ENCODE measurements at regions not wholly inside any gene's neighbourhood (a gene's known extent, or its start where the extent isn't known, plus 50 kb on each side); places are given as distances from the start of the nearest gene placed in this dataset.

- intact Hi-C loops (cut with micrococcal nuclease): loop anchor here (2.0 kb wide), 1 partner anchor 567 kb away; no protein-coding TSS in a partner anchor
Observed at GRCh38 chr11:19565639-19566038, 147.0 kb upstream of the NAV2 start.

More at GRCh38 chr11:19565639-19566038, 147.0 kb upstream of the NAV2 start:
- TF ChIP-seq NFE2L2 (IDR thresholded peaks at IDR 0.05; ENCODE audit: low read depth, low read length) (no peak), RFX5 (IDR thresholded peaks at IDR 0.05; ENCODE audit: low read depth, low read length) (no peak), USF2 (IDR thresholded peaks at IDR 0.05; ENCODE audit: low read depth, low read length) (no peak), POLR2A (IDR thresholded peaks at IDR 0.05; ENCODE audit: low read depth, low read length) (no peak), ELK1 (IDR thresholded peaks at IDR 0.05; ENCODE audit: borderline replicate concordance, low read depth, low read length) (no peak), MAFK (IDR thresholded peaks at IDR 0.05; ENCODE audit: low read depth, low read length) (no peak), SMC3 (IDR thresholded peaks at IDR 0.05; ENCODE audit: low read depth, low read length) (no peak), RAD21 (IDR thresholded peaks at IDR 0.05; ENCODE audit: low read length) (no peak), BHLHE40 (IDR thresholded peaks at IDR 0.05; ENCODE audit: low read depth, low read length) (no peak), CTCF (conservative IDR thresholded peaks at IDR 0.05; ENCODE audit: low read depth, low read length) (no peak), MXI1 (IDR thresholded peaks at IDR 0.05; ENCODE audit: borderline replicate concordance, low read depth, low read length) (no peak), CEBPB (IDR thresholded peaks at IDR 0.05; ENCODE audit: low read depth, low read length) (no peak), FOS (IDR thresholded peaks at IDR 0.05; ENCODE audit: low read depth, low read length) (no peak), RCOR1 (IDR thresholded peaks at IDR 0.05; ENCODE audit: insufficient replicate concordance, low read length) (no peak), CHD1 (IDR thresholded peaks at IDR 0.05; ENCODE audit: low read depth, low read length) (no peak), MAZ (IDR thresholded peaks at IDR 0.05; ENCODE audit: borderline replicate concordance, low read depth, low read length) (no peak)
- H3K4me1 ChIP-seq (ENCODE audit: control insufficient read depth, insufficient read depth, low read length): no peaks in the 10 kb centered on the region; the same call in 1 of the 2 replicates
- H3K23ac ChIP-seq (ENCODE audit: low read depth, low read length): no peak overlapping the region
- no TSS peak for BruUV-seq (replicated peaks)
- in situ Hi-C loops (cut with MboI; ENCODE audit: low sequenced_read_pairs): loop anchor here (5.0 kb wide), 3 partner anchors 172 to 567 kb away; no protein-coding TSS in a partner anchor
- H4K20me1 ChIP-seq (ENCODE audit: insufficient read depth, low read length): no peaks in the 10 kb centered on the region
- H3K4me2 ChIP-seq (ENCODE audit: low read depth, low read length): no peak overlapping the region
- ChIA-PET POLR2A (ENCODE audit: unreplicated experiment) (no interaction called here), CTCF (interaction anchor here (1.3 to 3.0 kb wide), 2 partner anchors 168 to 170 kb away, joined by 4 to 15 read pairs; no protein-coding TSS in a partner anchor)
- H2BK20ac ChIP-seq (ENCODE audit: low read depth, low read length): no peak overlapping the region
- H2AK9ac ChIP-seq (replicated peaks; ENCODE audit: low read depth, low read length, poor library complexity): no peak overlapping the region
- H3K14ac ChIP-seq (replicated peaks; ENCODE audit: low read depth, low read length): no peak overlapping the region
- no peak overlapping the region for H2BK5ac ChIP-seq (ENCODE audit: low read depth, low read length, poor library complexity, severe bottlenecking)
- no peak overlapping the region for H2BK15ac ChIP-seq (ENCODE audit: low read depth, low read length)
- no peaks in the 10 kb centered on the region for H3K36me3 ChIP-seq (ENCODE audit: control insufficient read depth, insufficient read depth, low read length)
- H3K9me3 ChIP-seq (ENCODE audit: control insufficient read depth, insufficient read depth, low read length): no peaks in the 10 kb centered on the region; the same call in 1 of the 2 replicates
- H3K4ac ChIP-seq (ENCODE audit: low read depth, low read length): no peak overlapping the region
- no peak for ATAC-seq (ENCODE audit: low read depth)
- WGBS, 2 experiments (ENCODE audit: extremely low coverage in 2 of 2, insufficient read length in 1 of 2): 88% methylated on average over 4 of the region's 7 CpGs; no CpG with 5 or more reads in 1 of the 2 experiments
- DNase-seq: no peak
- no peak overlapping the region for H3K27ac ChIP-seq (ENCODE audit: insufficient read depth, low read length)
- no peak overlapping the region for H2AK5ac ChIP-seq (ENCODE audit: low read depth, low read length)
- no peak overlapping the region for H3K4me3 ChIP-seq (ENCODE audit: insufficient read depth, low read depth, low read length)
- no peak overlapping the region for H3K9ac ChIP-seq (ENCODE audit: low read depth, low read length)
- peaks cover 6% of the 10 kb centered on the region for H3K27me3 ChIP-seq (ENCODE audit: control insufficient read depth, insufficient read depth, low read length)
- H3K56ac ChIP-seq (ENCODE audit: extremely low read depth, insufficient read depth, low read length): no peak overlapping the region
- H2BK120ac ChIP-seq (ENCODE audit: low read depth, low read length): no peak overlapping the region
- H3K18ac ChIP-seq (ENCODE audit: low read depth, low read length): no peak overlapping the region
- peaks cover 4% of the 10 kb centered on the region; the same call in 1 of the 2 replicates for H3K9me1 ChIP-seq (ENCODE audit: insufficient read depth, low read length)
- no peak overlapping the region for H4K8ac ChIP-seq (ENCODE audit: low read depth in 2 of 2, low read length in 2 of 2)
- H2AFZ ChIP-seq (replicated peaks; ENCODE audit: low read length, poor library complexity): no peak overlapping the region
- H3K79me1 ChIP-seq (ENCODE audit: low read depth in 1 of 2, low read length in 2 of 2): no peaks in the 10 kb centered on the region
- dilution Hi-C loops (cut with HindIII; ENCODE audit: low sequenced_read_pairs, unreplicated experiment): no loop called here
- H4K5ac ChIP-seq (ENCODE audit: low read depth, low read length): no peak overlapping the region
- H4K91ac ChIP-seq (ENCODE audit: insufficient read depth, low read depth, low read length): no peak overlapping the region
